ENCODE measurements at regions not wholly inside any gene's neighbourhood (a gene's known extent, or its start where the extent isn't known, plus 50 kb on each side); places are given as distances from the start of the nearest gene placed in this dataset.

GRCh38 chr13:87355451-87355850 is 315.7 kb upstream of the SLITRK5 start:
- no peak for DNase-seq (ENCODE audit: low spot score)

- DNase-seq (ENCODE audit: low spot score) = peak; percentile 35
These were observed 314.9 kb upstream of the SLITRK5 start for GRCh38 chr13:87356314-87356713.

- no peak for DNase-seq (ENCODE audit: low spot score)
These were observed 312.9 kb upstream of the SLITRK5 start for GRCh38 chr13:87358319-87358718.

- no peak for DNase-seq (ENCODE audit: low spot score)
These were observed 310.0 kb upstream of the SLITRK5 start for GRCh38 chr13:87361216-87361615.

- DNase-seq (ENCODE audit: low spot score) = no peak
These were observed 302.5 kb upstream of the SLITRK5 start for GRCh38 chr13:87368639-87369038.

- no peak for DNase-seq (ENCODE audit: low spot score)
These were observed 295.1 kb upstream of the SLITRK5 start for GRCh38 chr13:87376081-87376480.

- no peak for DNase-seq (ENCODE audit: low spot score)
These were observed 287.1 kb upstream of the SLITRK5 start for GRCh38 chr13:87384099-87384498.

- DNase-seq (ENCODE audit: low spot score) = no peak
These were observed 277.8 kb upstream of the SLITRK5 start for GRCh38 chr13:87393358-87393757.

- DNase-seq (ENCODE audit: low spot score) = no peak
These were observed 273.1 kb upstream of the SLITRK5 start for GRCh38 chr13:87398047-87398446.

GRCh38 chr13:87403748-87404432 is 267.3 kb upstream of the SLITRK5 start:
- no peak for DNase-seq (ENCODE audit: low spot score)

GRCh38 chr13:87426742-87427141 is 244.4 kb upstream of the SLITRK5 start:
- no peak for DNase-seq (ENCODE audit: low spot score)

GRCh38 chr13:87444135-87444534 is 227.0 kb upstream of the SLITRK5 start:
- no peak for DNase-seq (ENCODE audit: low spot score)

GRCh38 chr13:87452281-87452680 is 218.9 kb upstream of the SLITRK5 start:
- DNase-seq (ENCODE audit: low spot score) = no peak

- DNase-seq (ENCODE audit: low spot score) = no peak
These were observed 217.9 kb upstream of the SLITRK5 start for GRCh38 chr13:87453244-87453643.

GRCh38 chr13:87459419-87459818 is 211.8 kb upstream of the SLITRK5 start:
- DNase-seq (ENCODE audit: low spot score) = no peak

GRCh38 chr13:87497426-87497825 is 173.7 kb upstream of the SLITRK5 start:
- DNase-seq (ENCODE audit: low spot score) = no peak

- no peak for DNase-seq (ENCODE audit: low spot score)
These were observed 172.5 kb upstream of the SLITRK5 start for GRCh38 chr13:87498681-87499080.

- DNase-seq (ENCODE audit: low spot score) = no peak
These were observed 146.4 kb upstream of the SLITRK5 start for GRCh38 chr13:87524775-87525174.

- DNase-seq (ENCODE audit: low spot score) = no peak
These were observed 137.4 kb upstream of the SLITRK5 start for GRCh38 chr13:87533776-87534175.

- no peak for DNase-seq (ENCODE audit: low spot score)
These were observed 135.3 kb upstream of the SLITRK5 start for GRCh38 chr13:87535911-87536310.

GRCh38 chr13:87536499-87536898 is 134.7 kb upstream of the SLITRK5 start:
- no peak for DNase-seq (ENCODE audit: low spot score)

- DNase-seq (ENCODE audit: low spot score) = no peak
These were observed 134.3 kb upstream of the SLITRK5 start for GRCh38 chr13:87536899-87537298.

- no peak for DNase-seq (ENCODE audit: low spot score)
These were observed 133.2 kb upstream of the SLITRK5 start for GRCh38 chr13:87537951-87538350.

GRCh38 chr13:87538366-87539052 is 132.7 kb upstream of the SLITRK5 start:
- no peak for DNase-seq (ENCODE audit: low spot score)

Data from LoVo (cell line).